ENCODE measurements at regions not wholly inside any gene's neighbourhood (a gene's known extent, or its start where the extent isn't known, plus 50 kb on each side); places are given as distances from the start of the nearest gene placed in this dataset.
"Not testable (repeated sequence)": the region's sequence is repeated elsewhere in the genome, so short reads cannot be mapped to it uniquely, and the experiment has no call there.

GRCh38 chr11:89583580-89583979, 92.4 kb upstream of the NOX4 start:
- Histone ChIP-seq H3K4me3 (ENCODE audit: low read depth, low read length) (no peak overlapping the region), H3K27me3 (ENCODE audit: control insufficient read depth, insufficient read depth, low read length) (no peaks in the 10 kb centered on the region), H3K36me3 (ENCODE audit: control insufficient read depth, insufficient read depth, low read length) (no peaks in the 10 kb centered on the region)
- no peak for DNase-seq (ENCODE audit: low read depth)
- no peak for TF ChIP-seq CTCF (IDR thresholded peaks at IDR 0.05; ENCODE audit: insufficient read depth, low read length, poor library complexity, severe bottlenecking)

GRCh38 chr11:89585046-89585445, 93.9 kb upstream of the NOX4 start:
- H3K4me3 ChIP-seq (ENCODE audit: low read depth, low read length); H3K36me3 ChIP-seq (ENCODE audit: control insufficient read depth, insufficient read depth, low read length); H3K27me3 ChIP-seq (ENCODE audit: control insufficient read depth, insufficient read depth, low read length); DNase-seq (ENCODE audit: low read depth): not testable (repeated sequence)
- TF ChIP-seq CTCF (IDR thresholded peaks at IDR 0.05; ENCODE audit: insufficient read depth, low read length, poor library complexity, severe bottlenecking): peak; percentile 5

- H3K36me3 ChIP-seq (ENCODE audit: control insufficient read depth, insufficient read depth, low read length); DNase-seq (ENCODE audit: low read depth); H3K4me3 ChIP-seq (ENCODE audit: low read depth, low read length); H3K27me3 ChIP-seq (ENCODE audit: control insufficient read depth, insufficient read depth, low read length): not testable (repeated sequence)
Measured at GRCh38 chr11:89585471-89585870, 94.3 kb upstream of the NOX4 start.

- DNase-seq (ENCODE audit: low read depth); H3K4me3 ChIP-seq (ENCODE audit: low read depth, low read length); H3K27me3 ChIP-seq (ENCODE audit: control insufficient read depth, insufficient read depth, low read length): not testable (repeated sequence)
Measured at GRCh38 chr11:89589413-89589812, 98.2 kb upstream of the NOX4 start.

GRCh38 chr11:89590008-89590632, 98.9 kb upstream of the NOX4 start:
- not testable (repeated sequence) for H3K36me3 ChIP-seq (ENCODE audit: control insufficient read depth, insufficient read depth, low read length); H3K27me3 ChIP-seq (ENCODE audit: control insufficient read depth, insufficient read depth, low read length); H3K4me3 ChIP-seq (ENCODE audit: low read depth, low read length); DNase-seq (ENCODE audit: low read depth)

More at GRCh38 chr11:89589413-89589812, 98.2 kb upstream of the NOX4 start:
- not testable (repeated sequence) for H3K36me3 ChIP-seq (ENCODE audit: control insufficient read depth, insufficient read depth, low read length)

- not testable (repeated sequence) for H3K4me3 ChIP-seq (ENCODE audit: low read depth, low read length); H3K27me3 ChIP-seq (ENCODE audit: control insufficient read depth, insufficient read depth, low read length); DNase-seq (ENCODE audit: low read depth); H3K36me3 ChIP-seq (ENCODE audit: control insufficient read depth, insufficient read depth, low read length)
Measured at GRCh38 chr11:89601263-89601662, 108.8 kb upstream of the TRIM77 start.

GRCh38 chr11:89604281-89604680, 105.8 kb upstream of the TRIM77 start:
- no peak for DNase-seq (ENCODE audit: low read depth)
- no peaks in the 10 kb centered on the region for H3K27me3 ChIP-seq (ENCODE audit: control insufficient read depth, insufficient read depth, low read length)
- H3K36me3 ChIP-seq (ENCODE audit: control insufficient read depth, insufficient read depth, low read length): no peaks in the 10 kb centered on the region
- no peak overlapping the region for H3K4me3 ChIP-seq (ENCODE audit: low read depth, low read length)
- TF ChIP-seq CTCF (IDR thresholded peaks at IDR 0.05; ENCODE audit: insufficient read depth, low read length, poor library complexity, severe bottlenecking): no peak

GRCh38 chr11:89606845-89607244, 103.3 kb upstream of the TRIM77 start:
- not testable (repeated sequence) for DNase-seq (ENCODE audit: low read depth); H3K27me3 ChIP-seq (ENCODE audit: control insufficient read depth, insufficient read depth, low read length); H3K36me3 ChIP-seq (ENCODE audit: control insufficient read depth, insufficient read depth, low read length); H3K4me3 ChIP-seq (ENCODE audit: low read depth, low read length)

GRCh38 chr11:89607497-89607896, 102.6 kb upstream of the TRIM77 start:
- DNase-seq (ENCODE audit: low read depth); H3K36me3 ChIP-seq (ENCODE audit: control insufficient read depth, insufficient read depth, low read length); H3K27me3 ChIP-seq (ENCODE audit: control insufficient read depth, insufficient read depth, low read length); H3K4me3 ChIP-seq (ENCODE audit: low read depth, low read length): not testable (repeated sequence)
